ENCODE measurements at regions not wholly inside any gene's neighbourhood (a gene's known extent, or its start where the extent isn't known, plus 50 kb on each side); places are given as distances from the start of the nearest gene placed in this dataset.
A peak's percentile ranks its signal among the peaks of the same experiment; 100 is the strongest.

- DNase-seq: no peak
These were observed 56.9 kb downstream of the SLITRK6 start for GRCh38 chr13:85742355-85742754.

- no peak for DNase-seq
These were observed 58.2 kb downstream of the SLITRK6 start for GRCh38 chr13:85741017-85741416.

DNA sequence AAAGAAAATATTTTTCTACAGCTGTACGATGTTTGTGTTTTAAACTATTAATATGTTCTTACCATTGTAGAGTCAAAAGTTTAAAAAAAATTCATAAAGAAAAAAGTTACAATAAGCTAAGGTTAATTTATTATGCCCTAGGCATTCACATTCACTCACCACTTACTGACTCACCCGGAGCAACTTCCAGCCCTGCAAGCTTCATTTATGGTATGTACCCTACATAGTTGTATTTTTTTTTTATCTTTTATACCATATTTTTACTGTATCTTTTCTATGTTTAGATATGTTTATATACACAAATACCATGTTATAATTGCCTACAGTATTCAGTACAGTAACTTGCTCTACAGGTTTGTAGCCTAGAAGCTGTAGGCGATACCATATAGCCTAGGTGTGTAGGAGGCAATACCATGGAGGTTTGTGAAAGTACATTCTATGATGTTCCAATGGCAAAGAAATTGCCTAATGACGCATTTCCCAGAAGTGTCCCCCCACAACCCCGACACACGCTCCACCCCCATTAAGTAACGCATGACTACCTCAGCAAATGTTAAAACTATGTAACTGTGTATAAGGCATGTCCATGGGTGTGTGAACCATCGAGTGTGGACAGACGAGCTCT is 60.4 kb downstream of the SLITRK6 start:
- no peak for DNase-seq

GRCh38 chr13:85737952-85738351 is 61.3 kb downstream of the SLITRK6 start:
- no peak for DNase-seq

- no peak for DNase-seq
These were observed 69.9 kb downstream of the SLITRK6 start for GRCh38 chr13:85729296-85729695.

DNA sequence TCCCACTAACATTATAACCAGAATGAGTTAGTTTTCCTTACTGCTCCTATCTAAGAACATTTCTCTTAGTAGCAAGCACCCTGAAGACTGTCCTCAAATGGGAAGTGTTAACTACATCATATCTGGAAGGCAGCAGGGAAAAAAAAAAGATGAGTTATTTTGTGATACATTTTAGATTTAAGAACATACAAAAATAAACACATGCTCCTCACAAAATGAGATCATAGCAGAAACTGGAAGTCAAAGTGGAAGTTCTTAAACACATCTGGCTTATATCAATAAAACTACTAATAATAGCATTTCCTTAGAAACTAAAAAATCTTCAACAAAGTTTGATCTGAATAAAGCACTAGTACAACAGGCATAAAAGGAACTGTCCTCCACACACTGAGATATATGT is 70.4 kb downstream of the SLITRK6 start:
- no peak for DNase-seq

DNA sequence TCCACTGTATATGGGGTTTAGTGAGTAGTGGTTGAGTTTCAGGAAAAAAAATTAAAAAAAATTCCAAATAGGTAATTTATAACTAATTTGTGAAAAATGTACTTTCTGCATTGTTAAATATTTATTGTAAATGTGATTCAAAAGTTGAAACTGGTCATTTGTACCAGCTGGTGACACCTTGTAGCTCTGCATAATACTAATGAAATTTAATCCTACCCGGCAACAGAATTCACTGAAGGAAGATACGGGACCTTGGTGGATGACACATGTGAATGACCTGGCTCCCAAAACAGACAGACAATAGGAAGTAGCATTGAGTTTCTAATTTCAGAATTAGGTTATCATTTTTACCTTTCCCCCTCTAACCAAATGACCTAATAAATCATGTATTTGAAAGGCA is 73.8 kb downstream of the SLITRK6 start:
- DNase-seq: no peak

DNA sequence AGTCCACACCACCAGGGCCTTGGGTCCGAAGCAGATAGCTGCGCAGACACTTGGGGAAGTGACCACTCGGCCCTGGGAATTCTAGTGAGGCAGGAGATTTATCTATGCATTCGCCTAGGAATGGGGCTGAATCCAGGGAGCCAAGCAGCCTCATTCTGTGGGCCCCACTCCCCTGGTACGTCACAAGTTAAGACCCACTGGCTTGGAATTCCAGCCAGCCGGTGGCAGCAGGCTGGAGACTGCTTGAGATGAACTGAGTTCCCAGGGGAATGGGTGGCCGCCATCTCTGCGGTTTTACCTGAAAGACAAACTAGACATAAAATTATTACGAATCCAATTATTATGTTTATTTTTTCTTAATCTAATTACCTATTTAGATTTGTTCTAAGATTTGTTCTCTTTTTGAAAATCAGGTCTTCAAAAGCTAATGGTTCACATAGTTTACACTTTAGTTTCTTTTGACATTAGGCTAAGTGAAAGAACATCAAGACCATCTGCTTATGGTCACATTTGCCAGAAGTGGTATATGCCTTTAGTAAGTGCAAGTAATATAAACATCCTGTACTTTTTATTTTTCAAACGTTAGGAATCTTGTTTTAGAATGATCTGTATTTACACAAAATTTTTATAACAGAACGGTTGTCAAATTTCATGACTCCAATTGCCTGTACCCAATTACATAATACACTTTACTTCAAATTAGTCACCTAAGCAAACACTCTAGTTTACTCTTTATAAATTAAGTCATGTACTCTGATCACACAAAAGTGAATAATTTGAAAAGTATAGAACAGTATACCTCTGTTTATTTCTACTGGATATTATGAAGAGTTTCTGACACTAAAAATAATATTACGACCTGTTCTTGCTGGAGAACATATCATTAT is 74.4 kb downstream of the SLITRK6 start:
- no peak for DNase-seq

DNA sequence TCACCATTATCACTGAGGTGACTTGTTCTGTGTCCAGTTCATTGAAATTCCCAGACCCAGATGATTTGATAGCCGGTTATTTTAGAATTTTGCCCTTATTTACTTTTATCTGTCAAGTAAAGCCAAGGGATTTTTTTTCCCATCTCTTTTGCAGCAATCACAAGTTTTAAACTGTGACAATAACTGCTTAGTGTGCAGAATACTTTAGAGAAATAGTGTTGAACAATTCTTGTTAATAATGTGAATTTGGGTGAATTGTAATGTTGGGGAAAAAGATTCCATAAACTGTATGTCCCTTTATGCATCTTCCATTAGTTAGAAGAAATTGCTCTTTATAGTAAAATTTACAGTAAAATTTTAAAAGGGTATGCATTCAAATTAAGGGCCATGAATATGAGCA is 79.5 kb downstream of the SLITRK6 start:
- DNase-seq: no peak

DNA sequence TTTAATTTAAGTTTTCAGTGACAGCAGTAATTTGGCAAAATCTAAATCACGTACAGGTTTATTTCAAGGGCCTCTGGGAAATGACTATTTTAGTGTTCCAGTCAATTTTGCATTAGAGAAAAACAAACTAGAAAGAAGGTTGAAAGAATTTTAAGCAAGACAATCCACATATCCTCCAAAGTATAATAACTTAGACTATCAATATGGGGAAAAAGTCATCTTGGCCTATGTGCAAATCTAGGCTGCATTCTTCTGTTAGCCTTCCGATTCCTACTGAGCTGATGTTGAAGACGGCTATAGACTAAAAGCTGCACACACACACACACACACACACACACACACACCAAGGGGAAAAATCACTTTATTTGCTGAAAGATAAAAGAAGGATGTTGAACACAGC is 81.3 kb downstream of the SLITRK6 start:
- peak; percentile 17 for DNase-seq

GRCh38 chr13:85710545-85710944 is 88.7 kb downstream of the SLITRK6 start:
- no peak for DNase-seq

DNA sequence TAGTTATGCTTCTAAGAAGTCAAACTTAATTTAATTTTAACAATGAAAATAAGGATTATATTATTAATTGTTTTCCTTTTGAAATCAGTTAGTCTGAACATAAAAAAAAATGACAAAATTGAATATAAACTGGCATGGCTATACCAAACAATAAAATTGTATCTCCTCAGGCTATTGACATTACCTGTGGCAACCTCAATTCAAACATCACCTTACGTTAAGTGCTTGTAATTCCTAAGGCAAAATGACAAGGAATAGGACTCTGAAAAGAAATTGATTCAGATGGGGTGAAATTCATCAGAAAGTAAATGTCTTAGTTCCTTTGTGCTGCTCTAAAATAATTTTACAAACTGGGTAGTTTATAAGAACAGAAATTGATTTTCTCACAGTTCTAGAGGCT is 89.5 kb downstream of the SLITRK6 start:
- no peak for DNase-seq

- no peak for DNase-seq
These were observed 90.1 kb downstream of the SLITRK6 start for GRCh38 chr13:85709072-85709471.

GRCh38 chr13:85700906-85701305 is 98.3 kb downstream of the SLITRK6 start:
- DNase-seq: no peak

DNA sequence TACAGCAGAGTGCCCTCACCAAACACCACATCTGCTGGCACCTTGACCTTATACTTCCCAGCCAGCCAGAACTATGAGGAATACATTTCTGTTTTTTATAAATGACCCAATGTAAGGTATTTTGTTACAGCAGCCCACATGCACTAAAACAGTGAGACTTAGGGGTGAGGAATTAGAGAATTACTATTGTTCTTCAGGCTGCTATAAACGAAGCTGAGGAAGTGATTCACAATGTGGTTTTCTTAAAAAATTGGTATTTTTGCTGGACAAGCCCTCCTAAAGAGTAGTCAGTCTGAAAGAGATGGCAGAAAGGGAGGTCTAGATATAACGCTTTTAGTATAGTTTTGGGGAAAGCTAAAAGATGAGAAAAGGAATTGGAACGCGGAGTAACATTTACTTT is 101.0 kb downstream of the SLITRK6 start:
- no peak for DNase-seq

- DNase-seq: no peak
These were observed 104.2 kb downstream of the SLITRK6 start for GRCh38 chr13:85694992-85695391.

DNA sequence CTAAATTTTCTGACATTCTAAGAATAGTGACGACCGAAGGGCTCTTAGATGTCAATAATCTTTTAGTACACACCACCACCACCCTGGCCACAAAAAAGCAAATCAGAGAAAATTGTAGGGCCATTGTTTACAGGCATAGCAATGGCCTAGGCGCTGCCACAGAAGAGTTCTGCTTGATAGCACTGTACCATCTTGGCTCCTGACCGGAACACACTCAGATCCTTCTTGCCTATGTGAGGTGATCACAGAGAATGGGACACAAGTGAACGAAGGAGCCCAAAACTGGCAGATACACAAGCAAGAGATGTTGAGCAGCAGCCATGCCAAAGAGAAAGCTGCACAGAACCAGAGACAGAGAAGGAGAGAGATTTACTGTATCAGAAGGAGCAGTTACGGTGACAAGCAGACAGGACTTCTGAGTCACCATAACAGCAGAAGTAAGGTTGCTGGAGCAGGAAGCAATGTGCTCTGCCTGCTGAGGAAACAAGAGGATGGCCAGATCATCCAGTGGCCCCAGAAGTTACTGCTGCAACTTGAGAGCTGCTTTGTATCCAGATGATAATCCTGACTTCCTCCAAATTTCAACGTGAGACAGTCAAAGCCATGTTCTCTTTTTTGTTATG is 105.2 kb downstream of the SLITRK6 start:
- no peak for DNase-seq

DNA sequence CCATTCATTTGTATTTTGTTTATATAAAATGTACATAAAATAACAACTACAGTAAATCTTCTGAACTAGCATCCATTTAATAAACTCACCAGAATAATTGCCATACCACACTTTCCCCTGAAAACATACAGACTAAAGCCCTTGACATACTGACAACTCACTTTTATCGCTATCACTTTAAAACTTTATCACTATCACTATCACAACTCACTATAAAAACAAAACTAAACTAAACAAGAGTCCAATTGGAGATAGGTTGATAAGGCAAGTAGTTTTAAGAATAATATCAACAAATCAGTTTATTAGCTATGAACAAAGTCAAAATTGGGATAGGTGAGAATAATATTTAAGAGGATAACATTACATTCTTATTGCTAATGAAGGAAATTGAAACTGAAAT is 108.9 kb downstream of the SLITRK6 start:
- no peak for DNase-seq

DNA sequence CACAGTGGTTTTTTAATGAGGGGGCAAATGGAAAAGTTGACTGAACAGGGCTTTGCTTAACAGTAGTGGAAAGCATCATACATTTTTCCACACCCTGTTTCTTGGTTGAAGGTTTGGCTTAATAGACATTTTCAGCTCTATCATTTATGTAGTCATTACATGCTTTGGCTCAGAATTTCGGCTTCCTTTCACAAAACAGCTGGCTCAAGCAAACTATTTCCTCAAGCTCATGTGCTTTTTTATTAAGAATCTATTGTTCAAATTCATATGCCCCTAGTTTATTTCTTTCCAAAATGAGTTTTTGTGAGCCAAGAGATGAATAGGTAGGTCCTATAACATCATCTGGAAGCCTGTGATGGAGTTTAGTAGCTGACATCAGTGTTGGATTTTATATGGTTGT is 113.8 kb downstream of the SLITRK6 start:
- no peak for DNase-seq

- DNase-seq: no peak
These were observed 123.9 kb downstream of the SLITRK6 start for GRCh38 chr13:85675151-85675907.

DNA sequence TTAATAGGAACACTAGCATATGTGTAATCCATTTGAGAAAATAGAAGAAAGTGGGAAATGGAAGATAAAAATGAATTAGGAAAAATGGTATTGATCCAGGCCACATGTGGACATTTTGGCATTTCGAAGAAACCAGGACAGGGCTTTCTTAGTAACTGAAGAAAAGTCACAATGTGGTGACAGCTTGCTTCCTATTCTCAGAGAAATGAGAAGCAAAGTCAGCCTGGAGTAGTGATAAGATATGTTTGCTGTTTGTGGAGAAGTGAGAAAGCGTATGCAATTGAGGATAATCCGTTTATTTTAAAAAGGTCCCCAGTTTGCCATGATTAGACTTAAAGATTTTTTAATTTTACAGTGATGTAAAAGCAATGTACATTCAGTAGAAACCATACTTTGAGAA is 127.9 kb downstream of the SLITRK6 start:
- DNase-seq: no peak

GRCh38 chr13:85666356-85666755 is 132.9 kb downstream of the SLITRK6 start:
- DNase-seq: no peak

DNA sequence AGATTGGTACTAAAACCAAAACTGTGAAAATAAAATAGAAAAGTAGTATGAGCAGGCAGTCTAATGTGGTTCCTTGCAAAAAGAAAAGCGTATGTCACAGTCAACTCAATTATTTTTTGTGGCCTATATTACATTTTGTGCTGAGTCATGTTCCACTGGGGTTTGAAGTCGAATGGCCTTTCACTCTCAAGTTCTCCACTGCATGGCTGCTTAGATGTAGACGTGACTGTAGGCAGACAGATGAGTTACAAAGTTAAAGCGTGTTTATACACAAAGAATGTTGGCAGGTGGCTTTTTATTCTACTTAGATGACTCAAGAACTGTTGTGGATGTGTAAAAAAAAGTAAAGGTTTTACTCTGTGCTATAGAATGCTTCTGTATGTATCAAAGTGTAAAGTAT is 133.9 kb downstream of the SLITRK6 start:
- no peak for DNase-seq
